T47D (cell line): ENCODE measurements at regions not wholly inside any gene's neighbourhood (a gene's known extent, or its start where the extent isn't known, plus 50 kb on each side); places are given as distances from the start of the nearest gene placed in this dataset.

Experiments
- DNase-seq, 2 experiments: peaks; one replicate each; pipeline versions ENCODE4 v3.0.0 to v3.0.0-alpha.2; 2011 to 2012; ENCODE audit warnings: low read depth in 1 of 2, low spot score in 1 of 2
- JUND ChIP-seq: IDR thresholded peaks from 2 replicates; pipeline ENCODE4 v1.6.1; 2012; ENCODE audit warnings: low read depth
- in situ Hi-C: cut with HindIII; loops from 2 replicates; pipeline ENCODE4 v1.10.0; 2016; ENCODE audit warnings: low sequenced_read_pairs, low pct_unique_long_range_greater_than_20kb

GRCh38 chr4:142940425-142941330 lies 94.6 kb upstream of the INPP4B start:
- no peak for TF ChIP-seq JUND
- in situ Hi-C loops: no loop called here
- peak in 1 of 2 experiments; percentile 15 for DNase-seq

GRCh38 chr4:142944565-142944964 lies 98.5 kb upstream of the INPP4B start:
- TF ChIP-seq JUND: no peak
- in situ Hi-C loops: no loop called here
- peak in 1 of 2 experiments; percentile 31 for DNase-seq

GRCh38 chr4:142952821-142953580 lies 106.9 kb upstream of the INPP4B start:
- DNase-seq: no peak
- in situ Hi-C loops: no loop called here
- no peak for TF ChIP-seq JUND

GRCh38 chr4:142954415-142954814 lies 108.3 kb upstream of the INPP4B start:
- in situ Hi-C loops: no loop called here
- no peak for TF ChIP-seq JUND
- no peak for DNase-seq

GRCh38 chr4:142955501-142955900 lies 109.4 kb upstream of the INPP4B start:
- no peak for TF ChIP-seq JUND
- in situ Hi-C loops: no loop called here
- DNase-seq: no peak

- in situ Hi-C loops: no loop called here
- no peak for DNase-seq
- TF ChIP-seq JUND: no peak
Observed at GRCh38 chr4:142959173-142959572, 113.1 kb upstream of the INPP4B start.

GRCh38 chr4:142960126-142960525 lies 114.0 kb upstream of the INPP4B start:
- DNase-seq: no peak
- no peak for TF ChIP-seq JUND
- in situ Hi-C loops: no loop called here

GRCh38 chr4:142960867-142961644 lies 115.0 kb upstream of the INPP4B start:
- in situ Hi-C loops: no loop called here
- no peak for DNase-seq
- no peak for TF ChIP-seq JUND

GRCh38 chr4:142961866-142962265 lies 115.8 kb upstream of the INPP4B start:
- DNase-seq: no peak
- in situ Hi-C loops: no loop called here
- no peak for TF ChIP-seq JUND

- TF ChIP-seq JUND: no peak
- in situ Hi-C loops: no loop called here
- DNase-seq: no peak
Observed at GRCh38 chr4:142974328-142974727, 128.2 kb upstream of the INPP4B start.

- in situ Hi-C loops: no loop called here
- no peak for TF ChIP-seq JUND
- no peak for DNase-seq
Observed at GRCh38 chr4:142975618-142976017, 129.5 kb upstream of the INPP4B start.

- in situ Hi-C loops: no loop called here
- no peak for TF ChIP-seq JUND
- no peak for DNase-seq
Observed at GRCh38 chr4:142976482-142976881, 130.4 kb upstream of the INPP4B start.
